GM12801 (cell line): ENCODE measurements at regions not wholly inside any gene's neighbourhood (a gene's known extent, or its start where the extent isn't known, plus 50 kb on each side); places are given as distances from the start of the nearest gene placed in this dataset.

Experiments used
- CTCF ChIP-seq: IDR thresholded peaks from one replicate; pipeline ENCODE4 v1.5.1; 2011; ENCODE audit warnings: control low read depth; ENCODE audit not compliant: insufficient read length; ENCODE audit errors: extremely low read depth

- TF ChIP-seq CTCF = no peak
Observed at GRCh38 chr14:21861153-21861552, 187.5 kb upstream of the OR4E1 start.

GRCh38 chr14:21860172-21860571, 186.6 kb upstream of the OR4E1 start:
- TF ChIP-seq CTCF = no peak

- no peak for TF ChIP-seq CTCF
Observed at GRCh38 chr14:21852775-21853174, 179.2 kb upstream of the OR4E1 start.

GRCh38 chr14:21852061-21852664, 178.5 kb upstream of the OR4E1 start:
- no peak for TF ChIP-seq CTCF

- TF ChIP-seq CTCF = no peak
Observed at GRCh38 chr14:21846227-21846885, 172.7 kb upstream of the OR4E1 start.

GRCh38 chr14:21840765-21841164, 167.1 kb upstream of the OR4E1 start:
- no peak for TF ChIP-seq CTCF

GRCh38 chr14:21833836-21834235, 160.2 kb upstream of the OR4E1 start:
- no peak for TF ChIP-seq CTCF

GRCh38 chr14:21825845-21826244, 152.2 kb upstream of the OR4E1 start:
- no peak for TF ChIP-seq CTCF
